ENCODE measurements at regions not wholly inside any gene's neighbourhood (a gene's known extent, or its start where the extent isn't known, plus 50 kb on each side); places are given as distances from the start of the nearest gene placed in this dataset.

- Mint-ChIP-seq H3K27me3 (ENCODE audit: low read depth in 2 of 2) (no peaks in the 10 kb centered on the region), H3K27ac (no peak overlapping the region), H3K4me1 (no peaks in the 10 kb centered on the region), H3K36me3 (peaks cover 25% of the 10 kb centered on the region), H3K9me3 (peaks cover 14% of the 10 kb centered on the region in 2 donors), H3K4me3 (no peak overlapping the region)
- DNase-seq (no peak), ATAC-seq (no peak)
- Histone ChIP-seq H3K27ac (ENCODE audit: low read length) (no peak overlapping the region), H3K4me1 (ENCODE audit: control insufficient read depth, insufficient read depth, low read length) (no peaks in the 10 kb centered on the region), H3K27me3 (ENCODE audit: control insufficient read depth, insufficient read depth, low read length) (no peaks in the 10 kb centered on the region), H3K4me3 (ENCODE audit: low read length) (no peak overlapping the region), H3K9me3 (ENCODE audit: control insufficient read depth, insufficient read depth, low read length) (peaks cover 4% of the 10 kb centered on the region), H3K36me3 (ENCODE audit: control insufficient read depth, insufficient read depth, low read length) (no peaks in the 10 kb centered on the region)
- intact Hi-C loops (cut with micrococcal nuclease) = no loop called here
- TF ChIP-seq CTCF (IDR thresholded peaks at IDR 0.05) = no peak
- no CpG with 5 or more reads among the region's 1 CpG for WGBS (ENCODE audit: insufficient coverage)
Observed at GRCh38 chr2:166786707-166787106, 101.6 kb upstream of the XIRP2 start.

GRCh38 chr2:166784296-166784946 is 103.9 kb upstream of the XIRP2 start:
- no peak for ATAC-seq
- no peak for TF ChIP-seq CTCF (IDR thresholded peaks at IDR 0.05)
- DNase-seq = no peak
- no peaks in the 10 kb centered on the region for H3K36me3 ChIP-seq (ENCODE audit: control insufficient read depth, insufficient read depth, low read length)
- no peaks in the 10 kb centered on the region for H3K4me1 ChIP-seq (ENCODE audit: control insufficient read depth, insufficient read depth, low read length)
- H3K27me3 Mint-ChIP-seq (ENCODE audit: low read depth in 2 of 2) = no peaks in the 10 kb centered on the region
- H3K4me3 Mint-ChIP-seq = no peak overlapping the region
- peaks cover 15% of the 10 kb centered on the region for H3K36me3 Mint-ChIP-seq
- H3K4me1 Mint-ChIP-seq = no peaks in the 10 kb centered on the region
- no peak overlapping the region for H3K27ac ChIP-seq (ENCODE audit: low read length)
- H3K27ac Mint-ChIP-seq = no peak overlapping the region
- H3K9me3 Mint-ChIP-seq = peaks cover 9 to 12% of the 10 kb centered on the region in 2 donors
- 87% methylated on average over 5 of the region's 8 CpGs for WGBS (ENCODE audit: insufficient coverage)
- H3K27me3 ChIP-seq (ENCODE audit: control insufficient read depth, insufficient read depth, low read length) = no peaks in the 10 kb centered on the region
- peaks cover 4% of the 10 kb centered on the region for H3K9me3 ChIP-seq (ENCODE audit: control insufficient read depth, insufficient read depth, low read length)
- no peak overlapping the region for H3K4me3 ChIP-seq (ENCODE audit: low read length)
- intact Hi-C loops (cut with micrococcal nuclease) = no loop called here

DNA sequence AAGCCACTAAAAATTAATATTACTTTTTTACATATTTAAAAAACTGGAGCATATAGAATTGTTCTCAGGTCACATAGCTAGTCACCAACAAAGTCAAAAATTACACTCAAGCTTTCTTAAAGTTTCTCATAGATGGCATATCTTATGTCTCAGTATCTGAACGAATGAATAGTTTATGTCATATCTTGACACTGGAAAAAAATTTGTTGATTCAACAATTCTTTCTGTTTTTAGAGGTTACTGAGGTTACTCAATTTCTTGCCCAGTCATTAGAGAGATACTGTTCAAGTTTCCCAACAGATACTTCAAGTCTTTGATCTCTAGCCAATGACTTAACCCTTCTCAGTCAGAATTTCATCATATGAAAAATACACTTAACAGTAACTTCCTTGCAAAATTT is 113.1 kb upstream of the XIRP2 start:
- no CpG with 5 or more reads among the region's 1 CpG for whole genome bisulfite sequencing (ENCODE audit: insufficient coverage)
- Histone ChIP-seq H3K36me3 (ENCODE audit: control insufficient read depth, insufficient read depth, low read length) (no peaks in the 10 kb centered on the region), H3K9me3 (ENCODE audit: control insufficient read depth, insufficient read depth, low read length) (peaks cover 5% of the 10 kb centered on the region), H3K27ac (ENCODE audit: low read length) (no peak overlapping the region), H3K4me3 (ENCODE audit: low read length) (no peak overlapping the region), H3K27me3 (ENCODE audit: control insufficient read depth, insufficient read depth, low read length) (no peaks in the 10 kb centered on the region), H3K4me1 (ENCODE audit: control insufficient read depth, insufficient read depth, low read length) (no peaks in the 10 kb centered on the region)
- Mint-ChIP-seq H3K9me3 (peaks cover 14 to 18% of the 10 kb centered on the region in 2 donors), H3K4me3 (no peak overlapping the region), H3K4me1 (no peaks in the 10 kb centered on the region), H3K27ac (no peak overlapping the region), H3K36me3 (no peaks in the 10 kb centered on the region), H3K27me3 (ENCODE audit: low read depth in 2 of 2) (no peaks in the 10 kb centered on the region)
- DNase-seq (no peak), ATAC-seq (no peak)
- intact Hi-C loops (cut with micrococcal nuclease) = no loop called here
- TF ChIP-seq CTCF (IDR thresholded peaks at IDR 0.05) = no peak

- TF ChIP-seq CTCF (IDR thresholded peaks at IDR 0.05) = no peak
- WGBS (ENCODE audit: insufficient coverage) = 100% methylated on average over 2 of the region's 3 CpGs
- H3K4me1 Mint-ChIP-seq = no peaks in the 10 kb centered on the region
Observed at GRCh38 chr2:166773308-166773949, 114.9 kb upstream of the XIRP2 start.

More at GRCh38 chr2:166773308-166773949, 114.9 kb upstream of the XIRP2 start:
- no peaks in the 10 kb centered on the region for H3K36me3 Mint-ChIP-seq
- Histone ChIP-seq H3K36me3 (ENCODE audit: control insufficient read depth, insufficient read depth, low read length) (no peaks in the 10 kb centered on the region), H3K27ac (ENCODE audit: low read length) (no peak overlapping the region), H3K4me1 (ENCODE audit: control insufficient read depth, insufficient read depth, low read length) (no peaks in the 10 kb centered on the region), H3K4me3 (ENCODE audit: low read length) (no peak overlapping the region), H3K27me3 (ENCODE audit: control insufficient read depth, insufficient read depth, low read length) (no peaks in the 10 kb centered on the region), H3K9me3 (ENCODE audit: control insufficient read depth, insufficient read depth, low read length) (peaks cover 5% of the 10 kb centered on the region)
- H3K27ac Mint-ChIP-seq = no peak overlapping the region
- no peak for DNase-seq
- H3K9me3 Mint-ChIP-seq = peaks cover 21 to 22% of the 10 kb centered on the region in 2 donors
- intact Hi-C loops (cut with micrococcal nuclease) = no loop called here
- no peaks in the 10 kb centered on the region for H3K27me3 Mint-ChIP-seq (ENCODE audit: low read depth in 2 of 2)
- no peak for ATAC-seq
- H3K4me3 Mint-ChIP-seq = no peak overlapping the region
